ENCODE measurements at regions not wholly inside any gene's neighbourhood (a gene's known extent, or its start where the extent isn't known, plus 50 kb on each side); places are given as distances from the start of the nearest gene placed in this dataset.

DNA sequence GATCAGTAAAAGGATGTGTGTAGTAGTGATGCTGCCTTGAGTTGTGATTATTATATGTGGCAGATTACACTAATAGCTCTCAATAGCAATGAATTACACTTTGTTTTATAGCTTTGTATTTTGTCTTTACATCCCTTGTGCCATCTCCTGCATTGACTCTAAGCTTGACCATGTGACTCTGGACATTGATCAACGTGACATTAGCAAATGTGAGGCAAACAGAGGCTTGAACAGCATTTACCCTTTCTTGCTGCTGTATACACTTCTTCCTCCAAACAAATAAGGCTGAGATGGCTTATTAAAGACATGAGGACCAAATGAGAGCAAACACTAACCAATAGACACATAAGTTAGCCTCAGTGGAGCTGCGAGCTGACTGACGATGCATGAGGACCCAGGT is 63.5 kb downstream of the MAD2L1 start:
- TF ChIP-seq POLR2A (IDR thresholded peaks at IDR 0.05) = no peak
- TF ChIP-seq POLR2AphosphoS5 (IDR thresholded peaks at IDR 0.05; ENCODE audit: insufficient read depth in 1 of 2, low read depth in 1 of 2) = no peak
- no peak for TF ChIP-seq CTCF (IDR thresholded peaks at IDR 0.05)

Measured in vagina (tissue), 2 donors.